HepG2 (cell line): ENCODE measurements at regions not wholly inside any gene's neighbourhood (a gene's known extent, or its start where the extent isn't known, plus 50 kb on each side); places are given as distances from the start of the nearest gene placed in this dataset.
A peak's percentile ranks its signal among the peaks of the same experiment; 100 is the strongest.

Experiments
- GATAD2A ChIP-seq: IDR thresholded peaks from 2 replicates; pipeline ENCODE4 v1.6.1; 2016
- GLMP ChIP-seq: sonication (generic); formaldehyde crosslinking; IDR thresholded peaks from 2 replicates; pipeline ENCODE4 v1.9.0; 2021; ENCODE audit warnings: missing genetic modification reagents, mild to moderate bottlenecking, borderline replicate concordance
- KDM5B ChIP-seq: sonication (generic); formaldehyde crosslinking; IDR thresholded peaks from 2 replicates; pipeline ENCODE4 v1.4.0; 2020; ENCODE audit warnings: missing genetic modification reagents, mild to moderate bottlenecking, borderline replicate concordance
- KLF6 ChIP-seq: IDR thresholded peaks from 2 replicates; pipeline ENCODE4 v1.8.0; 2016; ENCODE audit warnings: missing biosample characterization, missing genetic modification reagents
- MAF1 ChIP-seq: sonication (generic); formaldehyde crosslinking; IDR thresholded peaks from 2 replicates; pipeline ENCODE4 v1.5.0; 2020; ENCODE audit warnings: missing genetic modification reagents, borderline replicate concordance
- MED1 ChIP-seq: sonication (generic); formaldehyde crosslinking; IDR thresholded peaks from 2 replicates; pipeline ENCODE4 v1.4.0; 2020; ENCODE audit warnings: missing genetic modification reagents
- MXD3 ChIP-seq: IDR thresholded peaks from 2 replicates; pipeline ENCODE4 v1.6.1; 2016; ENCODE audit warnings: mild to moderate bottlenecking, missing biosample characterization, missing genetic modification reagents
- NPAS2 ChIP-seq: sonication (generic); formaldehyde crosslinking; IDR thresholded peaks from 2 replicates; pipeline ENCODE4 v1.8.0; 2022; ENCODE audit warnings: mild to moderate bottlenecking, missing genetic modification reagents, borderline replicate concordance
- RNF2 ChIP-seq: fragments of 450-650 bp; conservative IDR thresholded peaks from 2 replicates; pipeline ENCODE4 v1.6.1; 2016; ENCODE audit warnings: low read depth
- TAF1 ChIP-seq: sonication (generic); formaldehyde crosslinking; IDR thresholded peaks from 2 replicates; pipeline ENCODE4 v1.4.0; 2020; ENCODE audit warnings: missing genetic modification reagents
- TCF7 ChIP-seq: sonication (generic); IDR thresholded peaks from 2 replicates; pipeline ENCODE4 v1.6.1; 2016; ENCODE audit warnings: antibody characterized with exemption, low read depth
- TERF1 ChIP-seq: sonication (generic); formaldehyde crosslinking; IDR thresholded peaks from 2 replicates; pipeline ENCODE4 v1.8.0; 2022; ENCODE audit warnings: mild to moderate bottlenecking, missing genetic modification reagents, moderate library complexity
- ZNF296 ChIP-seq: sonication (generic); formaldehyde crosslinking; conservative IDR thresholded peaks from 2 replicates; pipeline ENCODE4 v1.5.0; 2020; ENCODE audit warnings: mild to moderate bottlenecking, missing genetic modification reagents
- ZNF331 ChIP-seq: sonication (generic); formaldehyde crosslinking; IDR thresholded peaks from 2 replicates; pipeline ENCODE4 v1.4.0; 2020; ENCODE audit warnings: missing genetic modification reagents
- ZNF737 ChIP-seq: sonication (generic); formaldehyde crosslinking; IDR thresholded peaks from 2 replicates; pipeline ENCODE4 v1.5.0; 2020; ENCODE audit warnings: missing genetic modification reagents, mild to moderate bottlenecking, borderline replicate concordance
- ZNF792 ChIP-seq: IDR thresholded peaks from 2 replicates; pipeline ENCODE4 v1.6.1; 2016
- TF ChIP-seq, protein P1 (sequence below): sonication (generic); formaldehyde crosslinking; IDR thresholded peaks from 2 replicates; pipeline ENCODE4 v1.5.1; 2020; ENCODE audit warnings: mild to moderate bottlenecking, missing genetic modification reagents, borderline replicate concordance
- TF ChIP-seq, protein P2 (sequence below): IDR thresholded peaks from 2 replicates; pipeline ENCODE4 v1.6.1; 2016
- TF ChIP-seq, protein P3 (sequence below): sonication (generic); formaldehyde crosslinking; IDR thresholded peaks from 2 replicates; pipeline ENCODE4 v1.9.0; 2021; ENCODE audit warnings: missing genetic modification reagents, borderline replicate concordance

- TF ChIP-seq, protein P1, sequence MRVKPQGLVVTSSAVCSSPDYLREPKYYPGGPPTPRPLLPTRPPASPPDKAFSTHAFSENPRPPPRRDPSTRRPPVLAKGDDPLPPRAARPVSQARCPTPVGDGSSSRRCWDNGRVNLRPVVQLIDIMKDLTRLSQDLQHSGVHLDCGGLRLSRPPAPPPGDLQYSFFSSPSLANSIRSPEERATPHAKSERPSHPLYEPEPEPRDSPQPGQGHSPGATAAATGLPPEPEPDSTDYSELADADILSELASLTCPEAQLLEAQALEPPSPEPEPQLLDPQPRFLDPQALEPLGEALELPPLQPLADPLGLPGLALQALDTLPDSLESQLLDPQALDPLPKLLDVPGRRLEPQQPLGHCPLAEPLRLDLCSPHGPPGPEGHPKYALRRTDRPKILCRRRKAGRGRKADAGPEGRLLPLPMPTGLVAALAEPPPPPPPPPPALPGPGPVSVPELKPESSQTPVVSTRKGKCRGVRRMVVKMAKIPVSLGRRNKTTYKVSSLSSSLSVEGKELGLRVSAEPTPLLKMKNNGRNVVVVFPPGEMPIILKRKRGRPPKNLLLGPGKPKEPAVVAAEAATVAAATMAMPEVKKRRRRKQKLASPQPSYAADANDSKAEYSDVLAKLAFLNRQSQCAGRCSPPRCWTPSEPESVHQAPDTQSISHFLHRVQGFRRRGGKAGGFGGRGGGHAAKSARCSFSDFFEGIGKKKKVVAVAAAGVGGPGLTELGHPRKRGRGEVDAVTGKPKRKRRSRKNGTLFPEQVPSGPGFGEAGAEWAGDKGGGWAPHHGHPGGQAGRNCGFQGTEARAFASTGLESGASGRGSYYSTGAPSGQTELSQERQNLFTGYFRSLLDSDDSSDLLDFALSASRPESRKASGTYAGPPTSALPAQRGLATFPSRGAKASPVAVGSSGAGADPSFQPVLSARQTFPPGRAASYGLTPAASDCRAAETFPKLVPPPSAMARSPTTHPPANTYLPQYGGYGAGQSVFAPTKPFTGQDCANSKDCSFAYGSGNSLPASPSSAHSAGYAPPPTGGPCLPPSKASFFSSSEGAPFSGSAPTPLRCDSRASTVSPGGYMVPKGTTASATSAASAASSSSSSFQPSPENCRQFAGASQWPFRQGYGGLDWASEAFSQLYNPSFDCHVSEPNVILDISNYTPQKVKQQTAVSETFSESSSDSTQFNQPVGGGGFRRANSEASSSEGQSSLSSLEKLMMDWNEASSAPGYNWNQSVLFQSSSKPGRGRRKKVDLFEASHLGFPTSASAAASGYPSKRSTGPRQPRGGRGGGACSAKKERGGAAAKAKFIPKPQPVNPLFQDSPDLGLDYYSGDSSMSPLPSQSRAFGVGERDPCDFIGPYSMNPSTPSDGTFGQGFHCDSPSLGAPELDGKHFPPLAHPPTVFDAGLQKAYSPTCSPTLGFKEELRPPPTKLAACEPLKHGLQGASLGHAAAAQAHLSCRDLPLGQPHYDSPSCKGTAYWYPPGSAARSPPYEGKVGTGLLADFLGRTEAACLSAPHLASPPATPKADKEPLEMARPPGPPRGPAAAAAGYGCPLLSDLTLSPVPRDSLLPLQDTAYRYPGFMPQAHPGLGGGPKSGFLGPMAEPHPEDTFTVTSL (CRISPR knock-in tag): no peak
- TF ChIP-seq, protein P2, sequence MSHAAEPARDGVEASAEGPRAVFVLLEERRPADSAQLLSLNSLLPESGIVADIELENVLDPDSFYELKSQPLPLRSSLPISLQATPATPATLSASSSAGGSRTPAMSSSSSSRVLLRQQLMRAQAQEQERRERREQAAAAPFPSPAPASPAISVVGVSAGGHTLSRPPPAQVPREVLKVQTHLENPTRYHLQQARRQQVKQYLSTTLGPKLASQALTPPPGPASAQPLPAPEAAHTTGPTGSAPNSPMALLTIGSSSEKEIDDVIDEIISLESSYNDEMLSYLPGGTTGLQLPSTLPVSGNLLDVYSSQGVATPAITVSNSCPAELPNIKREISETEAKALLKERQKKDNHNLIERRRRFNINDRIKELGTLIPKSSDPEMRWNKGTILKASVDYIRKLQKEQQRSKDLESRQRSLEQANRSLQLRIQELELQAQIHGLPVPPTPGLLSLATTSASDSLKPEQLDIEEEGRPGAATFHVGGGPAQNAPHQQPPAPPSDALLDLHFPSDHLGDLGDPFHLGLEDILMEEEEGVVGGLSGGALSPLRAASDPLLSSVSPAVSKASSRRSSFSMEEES (CRISPR knock-in tag): no peak
- TF ChIP-seq, protein P3, sequence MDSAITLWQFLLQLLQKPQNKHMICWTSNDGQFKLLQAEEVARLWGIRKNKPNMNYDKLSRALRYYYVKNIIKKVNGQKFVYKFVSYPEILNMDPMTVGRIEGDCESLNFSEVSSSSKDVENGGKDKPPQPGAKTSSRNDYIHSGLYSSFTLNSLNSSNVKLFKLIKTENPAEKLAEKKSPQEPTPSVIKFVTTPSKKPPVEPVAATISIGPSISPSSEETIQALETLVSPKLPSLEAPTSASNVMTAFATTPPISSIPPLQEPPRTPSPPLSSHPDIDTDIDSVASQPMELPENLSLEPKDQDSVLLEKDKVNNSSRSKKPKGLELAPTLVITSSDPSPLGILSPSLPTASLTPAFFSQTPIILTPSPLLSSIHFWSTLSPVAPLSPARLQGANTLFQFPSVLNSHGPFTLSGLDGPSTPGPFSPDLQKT (CRISPR knock-in tag): no peak
- TF ChIP-seq ZNF737 (no peak), TAF1 (CRISPR knock-in tag) (no peak), RNF2 (no peak), GATAD2A (CRISPR knock-in tag) (no peak), TCF7 (no peak), MAF1 (0 out of 2 replicates have a peak, but pooled peaks have one; percentile 52), TERF1 (CRISPR knock-in tag) (no peak), MXD3 (peak; percentile 63), ZNF792 (CRISPR knock-in tag) (no peak), GLMP (CRISPR knock-in tag) (no peak), MED1 (CRISPR knock-in tag) (peak; percentile 43; the same call in 1 of the 2 replicates), KLF6 (CRISPR knock-in tag) (peak; percentile 42; the same call in 1 of the 2 replicates), NPAS2 (CRISPR knock-in tag) (no peak), KDM5B (CRISPR knock-in tag) (peak; percentile 80), ZNF331 (peak; percentile 55; the same call in 1 of the 2 replicates), ZNF296 (CRISPR knock-in tag) (no peak)
Observed at GRCh38 chr15:31215490-31216214, 111.0 kb upstream of the KLF13 start (continued).
